Lung (tissue), 11 donors: ENCODE measurements at regions not wholly inside any gene's neighbourhood (a gene's known extent, or its start where the extent isn't known, plus 50 kb on each side); places are given as distances from the start of the nearest gene placed in this dataset.
"Not testable (repeated sequence)": the region's sequence is repeated elsewhere in the genome, so short reads cannot be mapped to it uniquely, and the experiment has no call there.

Source experiments
- ATAC-seq: fragments of 200-7000 bp; cut with Tn5 transposase; one replicate; pipeline ENCODE4 v1.9.1; 2020; ENCODE audit warnings: moderate number of reproducible peaks; ENCODE audit not compliant: insufficient read depth, low FRiP score
- DNase-seq, 3 donors: peaks; one replicate each; pipeline ENCODE4 v3.0.0-alpha.2; 2013 to 2017
- H3K27ac ChIP-seq, 2 donors: one replicate each; pipeline ENCODE4 v1.5.1; 2013; ENCODE audit warnings: mild to moderate bottlenecking in 2 of 2, moderate library complexity in 2 of 2, control low read depth in 1 of 2, inconsistent platforms in 1 of 2, low read depth in 1 of 2, low read length in 1 of 2
- H3K27me3 ChIP-seq, 3 donors: one replicate each; pipeline ENCODE4 v1.5.1; 2013; ENCODE audit warnings: low read length in 2 of 3; ENCODE audit not compliant: control insufficient read depth in 3 of 3, insufficient read depth in 3 of 3
- H3K36me3 ChIP-seq, 4 donors: one replicate each; pipeline ENCODE4 v1.5.1; 2013; ENCODE audit warnings: low read length in 4 of 4, mild to moderate bottlenecking in 1 of 4, moderate library complexity in 1 of 4; ENCODE audit not compliant: control insufficient read depth in 4 of 4, insufficient read depth in 4 of 4
- H3K4me1 ChIP-seq, 5 donors: one replicate each; pipeline ENCODE4 v1.5.1; 2013; ENCODE audit warnings: low read length in 5 of 5, mild to moderate bottlenecking in 2 of 5, moderate library complexity in 1 of 5; ENCODE audit not compliant: control insufficient read depth in 5 of 5, insufficient read depth in 5 of 5
- H3K4me3 ChIP-seq: one replicate; pipeline ENCODE4 v1.5.1; 2013; ENCODE audit warnings: mild to moderate bottlenecking, control low read depth, moderate library complexity
- H3K9ac ChIP-seq, 2 donors: one replicate each; pipeline ENCODE4 v1.5.1; 2013; ENCODE audit warnings: low read length in 2 of 2, control low read depth in 1 of 2; ENCODE audit not compliant: insufficient read depth in 1 of 2
- H3K9me3 ChIP-seq, 4 donors: one replicate each; pipeline ENCODE4 v1.5.1; 2013; ENCODE audit warnings: low read length in 3 of 4, mild to moderate bottlenecking in 1 of 4, moderate library complexity in 1 of 4; ENCODE audit not compliant: control insufficient read depth in 4 of 4, insufficient read depth in 3 of 4
- CTCF ChIP-seq: IDR thresholded peaks from 2 replicates; pipeline ENCODE4 v1.5.1; 2012; ENCODE audit warnings: mild to moderate bottlenecking; ENCODE audit errors: control extremely low read depth, extremely low read depth
- WGBS, 2 donors: extraction: QIAGEN DNeasy Blood & Tissue Kit; methylation state at CpG; one replicate each; pipeline ENCODE4 v1.1.7; 2013; 5-methylcytosine and 5-hydroxymethylcytosine counted together
- donor health status: control.
- donor health status: control.
- donor health status: Bipolar disorder and iron deficiency.
- donor health status: healthy.
- donor health status: DM: yes; HTN: yes; CAD: no.

GRCh38 chr11:110347660-110348059 lies 51.2 kb upstream of the RDX start:
- 98 to 99% methylated on average over 4 of the region's 4 CpGs for WGBS, 2 donors
- ATAC-seq (no peak), DNase-seq (no peak)
- no peaks in the 10 kb centered on the region for H3K27me3 ChIP-seq
- H3K9me3 ChIP-seq: no peaks in the 10 kb centered on the region
- no peak for TF ChIP-seq CTCF
- H3K4me3 ChIP-seq: no peak overlapping the region
- no peak overlapping the region for H3K9ac ChIP-seq
- no peaks in the 10 kb centered on the region for H3K36me3 ChIP-seq
- no peak overlapping the region for H3K27ac ChIP-seq
- no peaks in the 10 kb centered on the region for H3K4me1 ChIP-seq

- Histone ChIP-seq H3K27ac (no peak overlapping the region), H3K9me3 (no peaks in the 10 kb centered on the region), H3K4me1 (no peaks in the 10 kb centered on the region), H3K27me3 (no peaks in the 10 kb centered on the region), H3K4me3 (no peak overlapping the region), H3K36me3 (no peaks in the 10 kb centered on the region), H3K9ac (no peak overlapping the region)
- 66 to 78% methylated on average over 7 of the region's 7 CpGs for WGBS, 2 donors
- ATAC-seq (no peak), DNase-seq (no peak)
- TF ChIP-seq CTCF: no peak
These were observed 53.0 kb upstream of the RDX start for GRCh38 chr11:110349138-110349996.

GRCh38 chr11:110349997-110350383 lies 53.6 kb upstream of the RDX start:
- not testable (repeated sequence) for H3K27me3 ChIP-seq, H3K27ac ChIP-seq, H3K9me3 ChIP-seq, H3K4me1 ChIP-seq, H3K36me3 ChIP-seq, H3K4me3 ChIP-seq, ATAC-seq, DNase-seq, H3K9ac ChIP-seq
- 90 to 93% methylated on average over 5 of the region's 5 CpGs for WGBS, 2 donors

GRCh38 chr11:110355011-110355744 lies 58.8 kb upstream of the RDX start:
- ATAC-seq: no peak
- 50 to 76% methylated on average over 7 of the region's 7 CpGs for WGBS, 2 donors
- Histone ChIP-seq H3K27me3 (no peaks in the 10 kb centered on the region), H3K4me3 (no peak overlapping the region), H3K9ac (no peak overlapping the region), H3K27ac (no peak overlapping the region), H3K9me3 (no peaks in the 10 kb centered on the region), H3K4me1 (peaks cover 0 to 4% (median 0%) of the 10 kb centered on the region in 5 donors), H3K36me3 (no peaks in the 10 kb centered on the region)
- peak in 2 of 3 donors; percentile 13 to 26 for DNase-seq
- no peak for TF ChIP-seq CTCF
